Keratinocyte (primary cell): ENCODE measurements at regions not wholly inside any gene's neighbourhood (a gene's known extent, or its start where the extent isn't known, plus 50 kb on each side); places are given as distances from the start of the nearest gene placed in this dataset.

ENCODE experiments used
- DNase-seq: peaks from one replicate; pipeline ENCODE4 v3.0.0-alpha.2; 2011; ENCODE audit warnings: low read depth, missing footprints, low spot score
- FAIRE-seq: peaks from 2 replicates; lab custom pipeline; 2011; peaks lifted over from hg19 to GRCh38; lab: Jason Lieb, UNC
- H2AFZ ChIP-seq: 2 replicates; pipeline ENCODE4 v1.6.0; 2012; ENCODE audit warnings: low read length, control low read depth, inconsistent platforms; ENCODE audit not compliant: control insufficient read depth
- H3K27ac ChIP-seq: 2 replicates; pipeline ENCODE4 v1.5.1; 2011; ENCODE audit warnings: low read length; ENCODE audit not compliant: control insufficient read depth, insufficient read depth
- H3K27me3 ChIP-seq: 3 replicates; pipeline ENCODE4 v1.6.0; 2011; ENCODE audit warnings: low read length; ENCODE audit not compliant: control insufficient read depth, insufficient read depth; ENCODE audit errors: extremely low read depth
- H3K36me3 ChIP-seq, 2 experiments: 2 replicates in 1 of 2; 3 replicates in 1 of 2; pipeline ENCODE4 v1.5.1; 2011; ENCODE audit warnings: low read length in 2 of 2, mild to moderate bottlenecking in 1 of 2; ENCODE audit not compliant: control insufficient read depth in 2 of 2, insufficient read depth in 2 of 2; ENCODE audit errors: extremely low read depth in 1 of 2
- H3K4me1 ChIP-seq: 3 replicates; pipeline ENCODE4 v1.5.1; 2011; ENCODE audit warnings: low read length; ENCODE audit not compliant: control insufficient read depth, insufficient read depth; ENCODE audit errors: extremely low read depth
- H3K4me2 ChIP-seq: 3 replicates; pipeline ENCODE4 v1.6.0; 2011; ENCODE audit warnings: low read depth, low read length; ENCODE audit not compliant: control insufficient read depth, insufficient read depth; ENCODE audit errors: extremely low read depth
- H3K4me3 ChIP-seq, 3 experiments: fragments of 200-600 bp in 1 of 3; sonication (generic) in 1 of 3; 2 replicates in 2 of 3; 3 replicates in 1 of 3; pipeline ENCODE4 v1.5.1; 2011 to 2016; ENCODE audit warnings: low read length in 3 of 3, mild to moderate bottlenecking in 3 of 3, control low read depth in 2 of 3, inconsistent platforms in 1 of 3, low read depth in 1 of 3, mixed read lengths in 1 of 3, mixed run types in 1 of 3, moderate library complexity in 1 of 3; ENCODE audit not compliant: control insufficient read depth in 2 of 3, insufficient read depth in 2 of 3; ENCODE audit errors: extremely low read depth in 1 of 3
- H3K79me2 ChIP-seq: 2 replicates; pipeline ENCODE4 v1.6.0; 2012; ENCODE audit warnings: low read length; ENCODE audit not compliant: control insufficient read depth, insufficient read depth
- H3K9ac ChIP-seq: 3 replicates; pipeline ENCODE4 v1.6.0; 2011; ENCODE audit warnings: low read length; ENCODE audit not compliant: control insufficient read depth, insufficient read depth; ENCODE audit errors: extremely low read depth
- H3K9me1 ChIP-seq: 3 replicates; pipeline ENCODE4 v1.6.0; 2011; ENCODE audit warnings: low read length; ENCODE audit not compliant: control insufficient read depth, insufficient read depth; ENCODE audit errors: extremely low read depth
- H3K9me3 ChIP-seq: 2 replicates; pipeline ENCODE4 v1.5.1; 2012; ENCODE audit warnings: low read depth, low read length; ENCODE audit not compliant: control insufficient read depth
- H4K20me1 ChIP-seq: 3 replicates; pipeline ENCODE4 v1.6.0; 2011; ENCODE audit warnings: low read length; ENCODE audit not compliant: control insufficient read depth, insufficient read depth; ENCODE audit errors: extremely low read depth
- EZH2 ChIP-seq: IDR thresholded peaks from one replicate; pipeline ENCODE4 v1.6.1; 2012; ENCODE audit warnings: inconsistent platforms, mild to moderate bottlenecking, low read length, moderate library complexity
- dilution Hi-C: fragments of 300-500 bp; cut with MboI; formaldehyde crosslinking; loops from one replicate; pipeline ENCODE4 v1.7.0; 2020; ENCODE audit warnings: low sequenced_read_pairs; ENCODE audit not compliant: extremely low pct_ligation_motif_present
- TF ChIP-seq, protein P1 (sequence below), 3 experiments: IDR thresholded peaks in 1 of 3; conservative IDR thresholded peaks in 1 of 3; optimal IDR thresholded peaks in 1 of 3; 2 replicates in 2 of 3; 3 replicates in 1 of 3; pipeline versions ENCODE3 to v1.5.1; 2011; ENCODE audit warnings: low read length in 3 of 3, mild to moderate bottlenecking in 3 of 3, moderate library complexity in 2 of 3, control low read depth in 1 of 3, inconsistent platforms in 1 of 3; ENCODE audit not compliant: insufficient read depth in 2 of 3; ENCODE audit errors: extremely low read depth in 1 of 3

GRCh38 chr3:188049606-188050530, 104.1 kb upstream of the LPP start:
- H3K4me3 ChIP-seq, result no peak overlapping the region
- no peaks in the 10 kb centered on the region for H3K27me3 ChIP-seq
- no peaks in the 10 kb centered on the region for H3K9me3 ChIP-seq
- TF ChIP-seq, protein P1, sequence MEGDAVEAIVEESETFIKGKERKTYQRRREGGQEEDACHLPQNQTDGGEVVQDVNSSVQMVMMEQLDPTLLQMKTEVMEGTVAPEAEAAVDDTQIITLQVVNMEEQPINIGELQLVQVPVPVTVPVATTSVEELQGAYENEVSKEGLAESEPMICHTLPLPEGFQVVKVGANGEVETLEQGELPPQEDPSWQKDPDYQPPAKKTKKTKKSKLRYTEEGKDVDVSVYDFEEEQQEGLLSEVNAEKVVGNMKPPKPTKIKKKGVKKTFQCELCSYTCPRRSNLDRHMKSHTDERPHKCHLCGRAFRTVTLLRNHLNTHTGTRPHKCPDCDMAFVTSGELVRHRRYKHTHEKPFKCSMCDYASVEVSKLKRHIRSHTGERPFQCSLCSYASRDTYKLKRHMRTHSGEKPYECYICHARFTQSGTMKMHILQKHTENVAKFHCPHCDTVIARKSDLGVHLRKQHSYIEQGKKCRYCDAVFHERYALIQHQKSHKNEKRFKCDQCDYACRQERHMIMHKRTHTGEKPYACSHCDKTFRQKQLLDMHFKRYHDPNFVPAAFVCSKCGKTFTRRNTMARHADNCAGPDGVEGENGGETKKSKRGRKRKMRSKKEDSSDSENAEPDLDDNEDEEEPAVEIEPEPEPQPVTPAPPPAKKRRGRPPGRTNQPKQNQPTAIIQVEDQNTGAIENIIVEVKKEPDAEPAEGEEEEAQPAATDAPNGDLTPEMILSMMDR (optimal IDR thresholded peaks at IDR 0.05 in 1 of 3, IDR thresholded peaks at IDR 0.05 in 1 of 3, conservative IDR thresholded peaks at IDR 0.05 in 1 of 3; ENCODE audit: extremely low read depth in 1 of 3, insufficient read depth in 2 of 3, low read length in 3 of 3), result no peak
- TF ChIP-seq EZH2, result no peak
- no peak for FAIRE-seq
- H3K4me2 ChIP-seq, result no peak overlapping the region
- H3K9me1 ChIP-seq, result no peaks in the 10 kb centered on the region
- peaks cover 6% of the 10 kb centered on the region for H3K4me1 ChIP-seq
- no peaks in the 10 kb centered on the region for H4K20me1 ChIP-seq
- DNase-seq, result no peak
- H3K79me2 ChIP-seq, result no peaks in the 10 kb centered on the region
- dilution Hi-C loops, result no loop called here
- no peak overlapping the region for H3K9ac ChIP-seq
- H3K36me3 ChIP-seq, result no peaks in the 10 kb centered on the region
- H2AFZ ChIP-seq, result no peak overlapping the region
- no peak overlapping the region for H3K27ac ChIP-seq

DNA sequence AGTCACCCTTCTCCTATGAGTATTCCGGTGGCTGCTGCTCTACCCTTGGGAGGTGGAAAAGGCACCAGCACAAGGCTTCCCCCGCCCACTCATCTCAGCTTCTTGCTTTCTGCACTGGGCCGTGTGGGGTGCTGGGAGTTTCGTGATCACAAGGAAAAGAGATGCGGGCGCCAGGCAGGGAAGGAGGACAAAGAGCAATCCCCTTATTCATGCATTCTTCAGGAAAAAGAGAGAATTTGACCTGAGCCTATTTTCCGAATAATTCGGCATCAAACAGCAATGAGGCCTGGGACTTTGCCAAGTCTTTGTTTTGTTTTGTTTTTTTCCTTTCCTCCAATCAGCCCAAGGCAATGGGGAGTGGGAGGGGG, 102.2 kb upstream of the LPP start:
- H3K4me1 ChIP-seq, result peaks cover 2% of the 10 kb centered on the region
- H4K20me1 ChIP-seq, result no peaks in the 10 kb centered on the region
- no peak overlapping the region for H3K4me2 ChIP-seq
- TF ChIP-seq, protein P1 (optimal IDR thresholded peaks at IDR 0.05 in 1 of 3, IDR thresholded peaks at IDR 0.05 in 1 of 3, conservative IDR thresholded peaks at IDR 0.05 in 1 of 3; ENCODE audit: extremely low read depth in 1 of 3, insufficient read depth in 2 of 3, low read length in 3 of 3), result no peak
- no peak for TF ChIP-seq EZH2
- no peak overlapping the region for H2AFZ ChIP-seq
- H3K27ac ChIP-seq, result no peak overlapping the region
- no peaks in the 10 kb centered on the region for H3K9me3 ChIP-seq
- no peaks in the 10 kb centered on the region for H3K27me3 ChIP-seq
- no peak for DNase-seq
- H3K36me3 ChIP-seq, result no peaks in the 10 kb centered on the region
- H3K9ac ChIP-seq, result no peak overlapping the region
- no peak for FAIRE-seq
- dilution Hi-C loops, result no loop called here
- H3K4me3 ChIP-seq, result no peak overlapping the region
- H3K79me2 ChIP-seq, result no peaks in the 10 kb centered on the region
- H3K9me1 ChIP-seq, result no peaks in the 10 kb centered on the region
